ENCODE measurements at regions not wholly inside any gene's neighbourhood (a gene's known extent, or its start where the extent isn't known, plus 50 kb on each side); places are given as distances from the start of the nearest gene placed in this dataset.

GRCh38 chr2:180676520-180677025 is 303.8 kb upstream of the UBE2E3 start:
- Histone ChIP-seq H3K36me3 (ENCODE audit: control insufficient read depth, insufficient read depth, low read length) (no peaks in the 10 kb centered on the region), H3K27ac (ENCODE audit: low read depth, low read length) (no peak overlapping the region), H3K4me3 (ENCODE audit: low read length) (no peak overlapping the region), H3K27me3 (ENCODE audit: control insufficient read depth, insufficient read depth, low read length, poor library complexity, severe bottlenecking) (no peaks in the 10 kb centered on the region), H3K9me3 (ENCODE audit: control insufficient read depth, low read length) (no peaks in the 10 kb centered on the region), H3K9ac (ENCODE audit: extremely low read depth, low read length, poor library complexity, severe bottlenecking) (no peak overlapping the region), H3K4me1 (ENCODE audit: control insufficient read depth, insufficient read depth, low read length) (no peaks in the 10 kb centered on the region)
- Mint-ChIP-seq H3K27ac (no peak overlapping the region), H3K36me3 (ENCODE audit: low read depth) (no peaks in the 10 kb centered on the region), H3K9me3 (no peaks in the 10 kb centered on the region), H3K4me1 (peaks cover 8% of the 10 kb centered on the region), H3K27me3 (ENCODE audit: insufficient read depth) (no peaks in the 10 kb centered on the region), H3K4me3 (no peak overlapping the region)
- 96% methylated on average over 1 of the region's 1 CpG; no CpG with 5 or more reads in 1 of the 2 experiments for WGBS, 2 experiments (ENCODE audit: insufficient coverage in 1 of 2, insufficient read length in 1 of 2)
- DNase-seq = no peak
- TF ChIP-seq CTCF (conservative IDR thresholded peaks at IDR 0.05) = no peak

- WGBS, 2 experiments (ENCODE audit: insufficient coverage in 1 of 2, insufficient read length in 1 of 2) = 83% methylated on average over 1 of the region's 1 CpG; no CpG with 5 or more reads in 1 of the 2 experiments
- no peaks in the 10 kb centered on the region for H3K9me3 ChIP-seq (ENCODE audit: control insufficient read depth, low read length)
- no peak overlapping the region for H3K4me3 ChIP-seq (ENCODE audit: low read length)
- no peak overlapping the region for H3K9ac ChIP-seq (ENCODE audit: extremely low read depth, low read length, poor library complexity, severe bottlenecking)
- H3K27ac ChIP-seq (ENCODE audit: low read depth, low read length) = no peak overlapping the region
- no peak for TF ChIP-seq CTCF (conservative IDR thresholded peaks at IDR 0.05)
- Mint-ChIP-seq H3K27ac (no peak overlapping the region), H3K4me1 (peaks cover 8% of the 10 kb centered on the region), H3K9me3 (no peaks in the 10 kb centered on the region), H3K4me3 (no peak overlapping the region), H3K27me3 (ENCODE audit: insufficient read depth) (no peaks in the 10 kb centered on the region), H3K36me3 (ENCODE audit: low read depth) (no peaks in the 10 kb centered on the region)
- H3K4me1 ChIP-seq (ENCODE audit: control insufficient read depth, insufficient read depth, low read length) = no peaks in the 10 kb centered on the region
- no peaks in the 10 kb centered on the region for H3K27me3 ChIP-seq (ENCODE audit: control insufficient read depth, insufficient read depth, low read length, poor library complexity, severe bottlenecking)
- no peak for DNase-seq
- no peaks in the 10 kb centered on the region for H3K36me3 ChIP-seq (ENCODE audit: control insufficient read depth, insufficient read depth, low read length)
Measured at GRCh38 chr2:180675170-180675569, 305.2 kb upstream of the UBE2E3 start.

- no peaks in the 10 kb centered on the region for H3K27me3 ChIP-seq (ENCODE audit: control insufficient read depth, insufficient read depth, low read length, poor library complexity, severe bottlenecking)
- Mint-ChIP-seq H3K36me3 (ENCODE audit: low read depth) (no peaks in the 10 kb centered on the region), H3K27ac (no peak overlapping the region), H3K4me1 (no peaks in the 10 kb centered on the region), H3K27me3 (ENCODE audit: insufficient read depth) (no peaks in the 10 kb centered on the region), H3K4me3 (no peak overlapping the region), H3K9me3 (no peaks in the 10 kb centered on the region)
- H3K9ac ChIP-seq (ENCODE audit: extremely low read depth, low read length, poor library complexity, severe bottlenecking) = no peak overlapping the region
- no peaks in the 10 kb centered on the region for H3K4me1 ChIP-seq (ENCODE audit: control insufficient read depth, insufficient read depth, low read length)
- H3K4me3 ChIP-seq (ENCODE audit: low read length) = no peak overlapping the region
- DNase-seq = no peak
- no peak for TF ChIP-seq CTCF (conservative IDR thresholded peaks at IDR 0.05)
- H3K36me3 ChIP-seq (ENCODE audit: control insufficient read depth, insufficient read depth, low read length) = no peaks in the 10 kb centered on the region
- 72 to 86% methylated on average over 1 of the region's 1 CpG for WGBS, 2 experiments (ENCODE audit: insufficient coverage in 1 of 2, insufficient read length in 1 of 2)
- no peak overlapping the region for H3K27ac ChIP-seq (ENCODE audit: low read depth, low read length)
- no peaks in the 10 kb centered on the region for H3K9me3 ChIP-seq (ENCODE audit: control insufficient read depth, low read length)
Measured at GRCh38 chr2:180672377-180672776, 308.0 kb upstream of the UBE2E3 start.
